Tibial nerve (tissue), 4 donors: ENCODE measurements at regions not wholly inside any gene's neighbourhood (a gene's known extent, or its start where the extent isn't known, plus 50 kb on each side); places are given as distances from the start of the nearest gene placed in this dataset.

Experiments used
- CTCF ChIP-seq, 5 experiments: fragments of 200-600 bp in 3 of 5; fragments of 450-650 bp in 2 of 5; sonication (generic) in 3 of 5; IDR thresholded peaks; one replicate each; pipeline ENCODE4 v1.5.1; 2016 to 2019; ENCODE audit warnings: antibody characterized with exemption in 5 of 5, mild to moderate bottlenecking in 3 of 5, moderate library complexity in 2 of 5
- EP300 ChIP-seq, 2 donors: sonication (generic); formaldehyde crosslinking; IDR thresholded peaks; one replicate each; pipeline ENCODE4 v1.6.1; 2017; ENCODE audit warnings: antibody characterized with exemption in 2 of 2, mild to moderate bottlenecking in 1 of 2
- POLR2A ChIP-seq, 2 donors: fragments of 450-650 bp; IDR thresholded peaks; one replicate each; pipeline ENCODE4 v1.6.1; 2017; ENCODE audit warnings: antibody characterized with exemption in 2 of 2, mild to moderate bottlenecking in 2 of 2, moderate library complexity in 2 of 2

DNA sequence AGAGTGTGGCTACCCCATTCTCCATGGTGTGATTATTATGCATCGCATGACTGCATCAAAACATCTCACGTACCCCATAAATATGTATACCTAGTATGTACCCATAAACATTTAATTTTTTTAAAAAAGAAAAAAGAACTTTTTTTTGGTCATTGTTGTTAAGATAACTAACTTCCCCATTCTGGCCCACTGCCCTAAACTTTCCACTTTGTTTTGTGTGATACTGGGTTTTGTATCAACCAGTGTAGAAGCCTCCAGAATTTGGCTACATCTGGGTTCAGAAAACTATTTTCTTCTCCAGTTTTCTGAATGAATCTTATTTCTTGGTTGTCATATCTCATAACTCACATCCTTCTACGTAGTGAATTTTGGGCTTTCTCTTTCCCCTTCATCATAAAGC, 62.3 kb upstream of the NABP1 start:
- TF ChIP-seq CTCF (IDR thresholded peaks at IDR 0.05) (no peak), POLR2A (IDR thresholded peaks at IDR 0.05) (no peak), EP300 (IDR thresholded peaks at IDR 0.05) (no peak)
